ENCODE measurements at regions not wholly inside any gene's neighbourhood (a gene's known extent, or its start where the extent isn't known, plus 50 kb on each side); places are given as distances from the start of the nearest gene placed in this dataset.

- no peak for DNase-seq
These were observed 81.7 kb upstream of the CCDC85A start for GRCh38 chr2:56102098-56102497.

- DNase-seq: no peak
These were observed 80.9 kb upstream of the CCDC85A start for GRCh38 chr2:56102866-56103265.

- DNase-seq: no peak
These were observed 78.8 kb upstream of the CCDC85A start for GRCh38 chr2:56104962-56105361.

- DNase-seq: no peak
These were observed 76.1 kb upstream of the CCDC85A start for GRCh38 chr2:56107502-56108220.

GRCh38 chr2:56108806-56109205, 75.0 kb upstream of the CCDC85A start:
- no peak for DNase-seq

- no peak for DNase-seq
These were observed 73.8 kb upstream of the CCDC85A start for GRCh38 chr2:56109994-56110393.

GRCh38 chr2:56113382-56113975, 70.3 kb upstream of the CCDC85A start:
- no peak for DNase-seq

- DNase-seq: no peak
These were observed 66.0 kb upstream of the CCDC85A start for GRCh38 chr2:56117764-56118163.

- DNase-seq: no peak
These were observed 65.3 kb upstream of the CCDC85A start for GRCh38 chr2:56118474-56118873.

GRCh38 chr2:56121995-56122394, 61.8 kb upstream of the CCDC85A start:
- no peak for DNase-seq

GRCh38 chr2:56123538-56123937, 60.3 kb upstream of the CCDC85A start:
- no peak for DNase-seq

- no peak for DNase-seq
These were observed 56.8 kb upstream of the CCDC85A start for GRCh38 chr2:56127010-56127409.

GRCh38 chr2:56127463-56128152, 56.2 kb upstream of the CCDC85A start:
- DNase-seq: no peak

- no peak for DNase-seq
These were observed 55.6 kb upstream of the CCDC85A start for GRCh38 chr2:56128235-56128634.

- peak; percentile 12 for DNase-seq
These were observed 53.2 kb upstream of the CCDC85A start for GRCh38 chr2:56130463-56131070.

- peak; percentile 49 for DNase-seq
These were observed 51.7 kb upstream of the CCDC85A start for GRCh38 chr2:56132138-56132537.

GRCh38 chr2:56133441-56133840, 50.3 kb upstream of the CCDC85A start:
- DNase-seq: no peak

- no peak for DNase-seq
These were observed 49.7 kb upstream of the CCDC85A start for GRCh38 chr2:56133931-56134629.

Data from muscle of arm (tissue), 1 donor.